Tibial nerve (tissue), 4 donors: ENCODE measurements at regions not wholly inside any gene's neighbourhood (a gene's known extent, or its start where the extent isn't known, plus 50 kb on each side); places are given as distances from the start of the nearest gene placed in this dataset.

Experiments used
- DNase-seq, 2 donors: peaks; one replicate each; pipeline ENCODE4 v3.0.0-alpha.2; 2019; ENCODE audit warnings: low spot score in 2 of 2
- H3K27ac ChIP-seq, 4 donors: fragments of 200-600 bp; sonication (generic) in 3 of 4; one replicate each; pipeline ENCODE4 v1.5.1; 2017 to 2019; ENCODE audit warnings: mild to moderate bottlenecking in 1 of 4
- H3K27me3 ChIP-seq, 2 donors: fragments of 200-600 bp; sonication (generic) in 1 of 2; one replicate each; pipeline versions ENCODE4 v1.5.1 to v1.6.0; 2017 to 2019
- H3K36me3 ChIP-seq, 3 donors: fragments of 200-600 bp; sonication (generic); one replicate each; pipeline ENCODE4 v1.5.1; 2018 to 2019
- H3K4me1 ChIP-seq, 4 donors: fragments of 200-600 bp; sonication (generic) in 3 of 4; one replicate each; pipeline ENCODE4 v1.5.1; 2017 to 2019
- H3K4me3 ChIP-seq, 4 donors: fragments of 200-600 bp; sonication (generic) in 3 of 4; one replicate each; pipeline ENCODE4 v1.5.1; 2017 to 2019; ENCODE audit warnings: mild to moderate bottlenecking in 1 of 4, moderate library complexity in 1 of 4
- H3K9me3 ChIP-seq, 4 donors: fragments of 200-600 bp; sonication (generic) in 3 of 4; one replicate each; pipeline ENCODE4 v1.5.1; 2017 to 2019
- EP300 ChIP-seq, 2 donors: sonication (generic); formaldehyde crosslinking; IDR thresholded peaks; one replicate each; pipeline ENCODE4 v1.6.1; 2017; ENCODE audit warnings: antibody characterized with exemption in 2 of 2, mild to moderate bottlenecking in 1 of 2
- POLR2A ChIP-seq, 2 donors: fragments of 450-650 bp; IDR thresholded peaks; one replicate each; pipeline ENCODE4 v1.6.1; 2017; ENCODE audit warnings: antibody characterized with exemption in 2 of 2, mild to moderate bottlenecking in 2 of 2, moderate library complexity in 2 of 2
- WGBS, 2 donors: methylation state at CpG; one replicate each; pipeline ENCODE4 v1.1.5; 2018; 5-methylcytosine and 5-hydroxymethylcytosine counted together
- TF ChIP-seq, protein P1 (sequence below), 5 experiments: fragments of 200-600 bp in 3 of 5; fragments of 450-650 bp in 2 of 5; sonication (generic) in 3 of 5; IDR thresholded peaks; one replicate each; pipeline ENCODE4 v1.5.1; 2016 to 2019; ENCODE audit warnings: antibody characterized with exemption in 5 of 5, mild to moderate bottlenecking in 3 of 5, moderate library complexity in 2 of 5

DNA sequence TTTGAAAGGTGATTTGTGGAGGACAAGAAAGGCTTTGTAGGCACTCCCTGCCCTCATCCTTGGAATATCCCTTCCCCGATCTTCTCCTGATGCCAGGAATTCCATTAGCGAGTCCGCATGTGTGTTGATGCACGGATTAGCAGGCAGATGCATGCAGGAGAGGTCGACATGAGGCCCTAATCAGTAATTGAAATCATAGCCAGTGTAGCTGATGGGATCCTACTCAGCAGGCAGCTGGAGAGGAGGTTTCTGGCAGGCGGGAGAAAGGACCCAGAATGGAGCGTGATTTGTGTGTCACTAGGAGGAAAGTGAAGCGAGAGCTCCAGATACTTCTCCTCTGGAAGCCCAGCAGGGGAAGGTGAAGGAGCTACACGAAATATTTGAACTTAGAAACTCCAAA lies 196.3 kb upstream of the CDH11 start:
- H3K27ac ChIP-seq: no peak overlapping the region
- TF ChIP-seq EP300 (IDR thresholded peaks at IDR 0.05): no peak
- TF ChIP-seq, protein P1, sequence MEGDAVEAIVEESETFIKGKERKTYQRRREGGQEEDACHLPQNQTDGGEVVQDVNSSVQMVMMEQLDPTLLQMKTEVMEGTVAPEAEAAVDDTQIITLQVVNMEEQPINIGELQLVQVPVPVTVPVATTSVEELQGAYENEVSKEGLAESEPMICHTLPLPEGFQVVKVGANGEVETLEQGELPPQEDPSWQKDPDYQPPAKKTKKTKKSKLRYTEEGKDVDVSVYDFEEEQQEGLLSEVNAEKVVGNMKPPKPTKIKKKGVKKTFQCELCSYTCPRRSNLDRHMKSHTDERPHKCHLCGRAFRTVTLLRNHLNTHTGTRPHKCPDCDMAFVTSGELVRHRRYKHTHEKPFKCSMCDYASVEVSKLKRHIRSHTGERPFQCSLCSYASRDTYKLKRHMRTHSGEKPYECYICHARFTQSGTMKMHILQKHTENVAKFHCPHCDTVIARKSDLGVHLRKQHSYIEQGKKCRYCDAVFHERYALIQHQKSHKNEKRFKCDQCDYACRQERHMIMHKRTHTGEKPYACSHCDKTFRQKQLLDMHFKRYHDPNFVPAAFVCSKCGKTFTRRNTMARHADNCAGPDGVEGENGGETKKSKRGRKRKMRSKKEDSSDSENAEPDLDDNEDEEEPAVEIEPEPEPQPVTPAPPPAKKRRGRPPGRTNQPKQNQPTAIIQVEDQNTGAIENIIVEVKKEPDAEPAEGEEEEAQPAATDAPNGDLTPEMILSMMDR (IDR thresholded peaks at IDR 0.05): no peak
- TF ChIP-seq POLR2A (IDR thresholded peaks at IDR 0.05): no peak
- no peaks in the 10 kb centered on the region for H3K27me3 ChIP-seq
- no peaks in the 10 kb centered on the region for H3K9me3 ChIP-seq
- no peak for DNase-seq
- peaks cover 0 to 17% (median 0%) of the 10 kb centered on the region in 4 donors for H3K4me1 ChIP-seq
- WGBS, 2 donors: 65 to 66% methylated on average over 9 of the region's 9 CpGs
- H3K4me3 ChIP-seq: no peak overlapping the region
- no peaks in the 10 kb centered on the region for H3K36me3 ChIP-seq

DNA sequence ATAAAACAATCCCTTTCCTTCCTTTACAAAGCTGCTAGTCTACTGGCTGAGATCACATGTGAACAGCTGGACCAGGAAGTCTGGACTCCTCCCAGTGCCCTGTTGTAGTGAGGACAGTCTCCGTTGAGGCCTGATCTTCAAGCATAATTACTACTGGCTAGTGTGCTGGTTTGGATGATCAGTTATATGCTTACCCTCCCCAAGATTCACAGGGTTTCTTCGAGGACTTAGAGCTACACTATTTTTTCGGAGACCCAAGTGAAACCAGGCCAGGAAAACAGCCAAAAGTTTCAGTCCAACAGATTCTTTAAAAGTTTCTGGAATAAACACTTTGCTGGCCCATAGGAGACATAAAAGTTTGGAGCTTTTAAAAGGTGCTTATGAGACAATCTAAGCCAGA lies 194.9 kb upstream of the CDH11 start:
- Histone ChIP-seq H3K9me3 (no peaks in the 10 kb centered on the region), H3K4me3 (no peak overlapping the region), H3K27me3 (no peaks in the 10 kb centered on the region), H3K27ac (peak overlapping the region in 2 of 4 donors; percentile 3 to 42), H3K4me1 (peaks cover 0 to 17% (median 0%) of the 10 kb centered on the region in 4 donors), H3K36me3 (no peaks in the 10 kb centered on the region)
- WGBS, 2 donors: 58 to 74% methylated on average over 3 of the region's 3 CpGs
- no peak for DNase-seq
- TF ChIP-seq POLR2A (IDR thresholded peaks at IDR 0.05) (no peak), EP300 (IDR thresholded peaks at IDR 0.05) (no peak)
- TF ChIP-seq, protein P1 (IDR thresholded peaks at IDR 0.05): no peak

DNA sequence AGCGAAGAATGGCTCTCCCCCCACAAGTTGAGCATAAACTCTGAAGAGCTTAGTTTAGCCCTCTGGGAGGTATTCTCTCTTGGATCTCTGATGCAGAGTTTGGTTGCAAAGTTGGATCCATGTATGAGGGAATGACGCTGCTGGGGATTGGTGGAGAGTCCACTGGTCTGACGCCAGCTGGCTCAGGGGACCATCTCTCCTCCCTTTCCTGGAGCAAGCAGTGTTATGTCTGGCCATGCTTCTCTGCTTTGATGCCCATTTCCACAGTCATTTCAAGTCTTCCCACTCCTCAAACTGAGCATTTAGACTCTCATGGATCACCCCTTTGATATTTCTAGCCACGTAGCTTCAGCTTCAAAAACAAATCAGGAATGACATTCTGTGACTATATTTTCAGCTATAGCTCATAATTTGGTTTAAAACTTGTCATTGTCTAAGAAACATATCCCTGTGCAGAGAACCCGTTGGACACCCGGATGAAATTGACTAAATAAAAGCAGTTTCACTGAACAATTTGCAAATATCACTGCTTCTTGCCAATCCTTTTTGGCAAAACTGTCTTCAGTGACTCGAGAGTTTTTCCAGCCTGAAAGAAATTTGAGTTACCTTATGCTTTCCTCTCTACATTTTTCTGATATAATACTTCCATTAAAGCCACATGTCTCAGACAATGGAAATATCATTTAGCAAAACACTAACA lies 193.4 kb upstream of the CDH11 start:
- no peaks in the 10 kb centered on the region for H3K27me3 ChIP-seq
- no peak overlapping the region for H3K27ac ChIP-seq
- TF ChIP-seq, protein P1 (IDR thresholded peaks at IDR 0.05): no peak
- TF ChIP-seq EP300 (IDR thresholded peaks at IDR 0.05) (peak in 1 of 2 donors; percentile 20), POLR2A (IDR thresholded peaks at IDR 0.05) (no peak)
- 59 to 62% methylated on average over 7 of the region's 7 CpGs for WGBS, 2 donors
- peaks cover 0 to 17% (median 0%) of the 10 kb centered on the region in 4 donors for H3K4me1 ChIP-seq
- H3K4me3 ChIP-seq: no peak overlapping the region
- H3K9me3 ChIP-seq: no peaks in the 10 kb centered on the region
- no peaks in the 10 kb centered on the region for H3K36me3 ChIP-seq
- peak; percentile 46 to 53 for DNase-seq

DNA sequence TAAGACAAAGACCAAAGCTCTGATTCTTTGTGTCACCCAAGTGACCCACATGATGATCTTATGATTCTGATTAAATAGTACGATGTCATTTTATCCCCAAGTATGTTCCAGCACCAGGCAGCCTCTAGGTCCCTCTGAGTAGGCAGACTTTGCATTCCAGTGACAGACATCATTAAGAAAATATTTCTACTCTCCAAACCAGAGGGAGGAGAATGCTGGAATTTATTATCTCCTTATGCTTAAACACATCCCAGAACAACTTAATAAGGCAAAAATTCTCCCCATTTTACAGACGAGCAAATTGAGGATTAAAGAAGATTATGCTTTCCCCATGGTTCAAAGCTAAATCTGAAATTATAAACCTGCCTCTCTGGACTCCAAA lies 192.8 kb upstream of the CDH11 start:
- Histone ChIP-seq H3K9me3 (no peaks in the 10 kb centered on the region), H3K4me3 (no peak overlapping the region), H3K27me3 (no peaks in the 10 kb centered on the region), H3K27ac (no peak overlapping the region), H3K36me3 (no peaks in the 10 kb centered on the region), H3K4me1 (peaks cover 0 to 17% (median 0%) of the 10 kb centered on the region in 4 donors)
- TF ChIP-seq EP300 (IDR thresholded peaks at IDR 0.05) (no peak), POLR2A (IDR thresholded peaks at IDR 0.05) (no peak)
- TF ChIP-seq, protein P1 (IDR thresholded peaks at IDR 0.05): no peak
- no peak for DNase-seq
- 43 to 47% methylated on average over 2 of the region's 2 CpGs for WGBS, 2 donors

DNA sequence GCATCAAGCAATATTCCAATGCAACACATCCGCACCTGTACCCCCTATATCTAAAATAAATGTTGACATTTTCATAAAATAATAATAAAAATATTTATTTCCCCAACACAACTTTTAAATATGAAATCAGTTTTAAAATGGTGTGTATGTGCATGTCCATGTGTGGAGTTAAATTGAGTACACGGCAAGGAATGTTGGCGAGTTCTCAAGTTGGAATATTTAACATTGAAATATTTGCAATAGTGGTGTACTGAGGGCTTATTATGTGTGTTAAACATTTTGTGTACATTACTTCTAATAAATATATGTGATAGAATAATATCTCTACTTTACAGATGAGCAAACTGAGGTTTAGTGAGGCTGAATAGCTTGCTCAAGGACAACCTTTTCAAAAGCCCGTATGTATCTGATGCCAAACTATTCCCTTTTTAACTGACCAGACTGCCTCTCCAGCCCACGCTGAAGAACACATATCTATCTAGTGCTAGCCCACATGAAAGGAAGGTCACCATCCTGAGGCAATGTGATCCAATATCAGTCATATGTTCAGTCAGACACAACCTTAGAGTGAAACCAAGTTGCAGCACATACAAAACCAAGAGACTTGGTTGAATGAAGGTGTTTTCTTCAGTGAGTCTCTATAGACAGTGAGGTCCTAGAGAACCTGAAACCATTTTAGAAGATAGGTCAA lies 192.2 kb upstream of the CDH11 start:
- 76 to 85% methylated on average over 5 of the region's 5 CpGs for WGBS, 2 donors
- no peaks in the 10 kb centered on the region for H3K27me3 ChIP-seq

More for the DNA sequence above, 192.2 kb upstream of the CDH11 start:
- H3K4me3 ChIP-seq: no peak overlapping the region
- no peaks in the 10 kb centered on the region for H3K36me3 ChIP-seq
- TF ChIP-seq POLR2A (IDR thresholded peaks at IDR 0.05) (no peak), EP300 (IDR thresholded peaks at IDR 0.05) (no peak)
- TF ChIP-seq, protein P1 (IDR thresholded peaks at IDR 0.05): no peak
- H3K4me1 ChIP-seq: peaks cover 0 to 17% (median 0%) of the 10 kb centered on the region in 4 donors
- DNase-seq: no peak
- H3K9me3 ChIP-seq: no peaks in the 10 kb centered on the region
- no peak overlapping the region for H3K27ac ChIP-seq
